ENCODE measurements at regions not wholly inside any gene's neighbourhood (a gene's known extent, or its start where the extent isn't known, plus 50 kb on each side); places are given as distances from the start of the nearest gene placed in this dataset.

GRCh38 chr6:166765234-166765541, 138.1 kb upstream of the RPS6KA2 start:
- TF ChIP-seq CTCF (IDR thresholded peaks at IDR 0.05; ENCODE audit: borderline replicate concordance), result no peak
- H3K36me3 ChIP-seq, result no peaks in the 10 kb centered on the region

GRCh38 chr6:166764473-166765233, 137.6 kb upstream of the RPS6KA2 start:
- Histone ChIP-seq H3K27ac (replicated peaks) (no peak overlapping the region), H3K27me3 (ENCODE audit: low read depth) (no peaks in the 10 kb centered on the region), H3K4me3 (no peak overlapping the region), H3K4me1 (no peaks in the 10 kb centered on the region), H3K36me3 (no peaks in the 10 kb centered on the region), H3K9me3 (replicated peaks) (no peaks in the 10 kb centered on the region)
- TF ChIP-seq CTCF (IDR thresholded peaks at IDR 0.05; ENCODE audit: borderline replicate concordance), result no peak
- intact Hi-C loops (cut with micrococcal nuclease), result loop anchor here (10.0 kb wide), 1 partner anchor 230 kb away; no protein-coding TSS in a partner anchor
- DNase-seq, result no peak

More at GRCh38 chr6:166765234-166765541, 138.1 kb upstream of the RPS6KA2 start:
- Histone ChIP-seq H3K9me3 (replicated peaks) (no peaks in the 10 kb centered on the region), H3K4me3 (no peak overlapping the region), H3K27me3 (ENCODE audit: low read depth) (no peaks in the 10 kb centered on the region), H3K4me1 (no peaks in the 10 kb centered on the region), H3K27ac (replicated peaks) (no peak overlapping the region)
- intact Hi-C loops (cut with micrococcal nuclease), result loop anchor here (10.0 kb wide), 1 partner anchor 230 kb away; no protein-coding TSS in a partner anchor
- no peak for DNase-seq

- Histone ChIP-seq H3K36me3 (no peaks in the 10 kb centered on the region), H3K4me3 (no peak overlapping the region), H3K4me1 (no peaks in the 10 kb centered on the region), H3K27me3 (ENCODE audit: low read depth) (no peaks in the 10 kb centered on the region), H3K27ac (replicated peaks) (no peak overlapping the region), H3K9me3 (replicated peaks) (no peaks in the 10 kb centered on the region)
- no peak for DNase-seq
- intact Hi-C loops (cut with micrococcal nuclease), result loop anchor here (10.0 kb wide), 1 partner anchor 229 kb away; no protein-coding TSS in a partner anchor
- no peak for TF ChIP-seq CTCF (IDR thresholded peaks at IDR 0.05; ENCODE audit: borderline replicate concordance)
Measured at GRCh38 chr6:166763606-166764472, 136.8 kb upstream of the RPS6KA2 start.

GRCh38 chr6:166761801-166762200, 134.8 kb upstream of the RPS6KA2 start:
- intact Hi-C loops (cut with micrococcal nuclease), result loop anchor here (10.0 kb wide), 1 partner anchor 227 kb away; no protein-coding TSS in a partner anchor
- no peak for TF ChIP-seq CTCF (IDR thresholded peaks at IDR 0.05; ENCODE audit: borderline replicate concordance)
- DNase-seq, result no peak
- H3K36me3 ChIP-seq, result no peaks in the 10 kb centered on the region
- no peaks in the 10 kb centered on the region for H3K9me3 ChIP-seq (replicated peaks)
- H3K27ac ChIP-seq (replicated peaks), result no peak overlapping the region
- peaks cover 11% of the 10 kb centered on the region for H3K4me1 ChIP-seq
- no peak overlapping the region for H3K4me3 ChIP-seq
- H3K27me3 ChIP-seq (ENCODE audit: low read depth), result peaks cover 18% of the 10 kb centered on the region

GRCh38 chr6:166760288-166760687, 133.2 kb upstream of the RPS6KA2 start:
- intact Hi-C loops (cut with micrococcal nuclease), result loop anchor here (10.0 kb wide), 1 partner anchor 225 kb away; no protein-coding TSS in a partner anchor
- no peak for TF ChIP-seq CTCF (IDR thresholded peaks at IDR 0.05; ENCODE audit: borderline replicate concordance)
- peaks cover 18% of the 10 kb centered on the region for H3K27me3 ChIP-seq (ENCODE audit: low read depth)

More at GRCh38 chr6:166760288-166760687, 133.2 kb upstream of the RPS6KA2 start:
- Histone ChIP-seq H3K27ac (replicated peaks) (no peak overlapping the region), H3K4me3 (no peak overlapping the region), H3K4me1 (peaks cover 11% of the 10 kb centered on the region), H3K36me3 (no peaks in the 10 kb centered on the region), H3K9me3 (replicated peaks) (no peaks in the 10 kb centered on the region)
- DNase-seq, result no peak

All from left ventricle myocardium inferior (tissue), 1 donor.